Pancreas (tissue), 10 donors: ENCODE measurements at regions not wholly inside any gene's neighbourhood (a gene's known extent, or its start where the extent isn't known, plus 50 kb on each side); places are given as distances from the start of the nearest gene placed in this dataset.

Source experiments
- ATAC-seq, 4 donors: fragments of 200-7000 bp; cut with Tn5 transposase; one replicate each; pipeline versions ENCODE4 v1.8.0 to v1.9.1; 2020; ENCODE audit warnings: mild to moderate bottlenecking in 4 of 4, moderate library complexity in 4 of 4
- DNase-seq, 6 donors: peaks; one replicate each; pipeline ENCODE4 v3.0.0-alpha.2; 2020
- FAIRE-seq: peaks from 2 replicates; lab custom pipeline; 2012; peaks lifted over from hg19 to GRCh38; lab: Jason Lieb, UNC
- H3K27ac ChIP-seq, 4 donors: fragments of 200-600 bp; sonication (generic); 1 replicate in 3 of 4; 2 replicates in 1 of 4; pipeline versions ENCODE4 v1.5.0 to v1.8.0; 2020
- H3K27me3 ChIP-seq, 4 donors: fragments of 200-600 bp; one replicate each; pipeline ENCODE4 v1.8.0; 2021
- H3K36me3 ChIP-seq, 3 donors: fragments of 200-600 bp; sonication (generic) in 1 of 3; one replicate each; pipeline versions ENCODE4 v1.5.0 to v1.8.0; 2020 to 2021
- H3K4me1 ChIP-seq, 3 donors: fragments of 200-600 bp; one replicate each; pipeline ENCODE4 v1.8.0; 2021
- H3K4me3 ChIP-seq, 4 donors: fragments of 200-600 bp; sonication (generic) in 2 of 4; one replicate each; pipeline versions ENCODE4 v1.5.0 to v1.8.0; 2020 to 2021
- H3K9me3 ChIP-seq, 4 donors: fragments of 200-600 bp; one replicate each; pipeline ENCODE4 v1.8.0; 2021
- WGBS, 2 donors: extraction: QIAGEN DNeasy Blood & Tissue Kit; methylation state at CpG; one replicate each; pipeline ENCODE4 v1.1.7; 2013; 5-methylcytosine and 5-hydroxymethylcytosine counted together
- intact Hi-C, 3 donors: fragments of 100-400 bp; cut with DNase I; formaldehyde crosslinking; loops; one replicate each; pipeline versions ENCODE4 v1.11.1 to v1.14.2; 2022
- TF ChIP-seq, protein P1 (sequence below), 4 donors: fragments of 200-600 bp; sonication (generic) in 3 of 4; IDR thresholded peaks; one replicate each; pipeline versions ENCODE4 v1.5.0 to v1.8.0; 2021; ENCODE audit warnings: antibody characterized with exemption in 4 of 4
- donor health status: healthy with polysubstance abuse.
- donor health status: DM: no; HTN: no; CAD: no; lungs with moderate emphysema.
- donor health status: DM: no; HTN: no; CAD: no.
- donor health status: control.
- donor health status: control.
- donor health status: Bipolar disorder and iron deficiency.
- donor health status: DM: yes; HTN: yes; CAD: no.
- donor health status: DM: no; HTN: no; CAD: no.
- donor health status: DM: no; HTN: no; CAD: no.
- donor health status: DM: yes; HTN: yes; CAD: no.

DNA sequence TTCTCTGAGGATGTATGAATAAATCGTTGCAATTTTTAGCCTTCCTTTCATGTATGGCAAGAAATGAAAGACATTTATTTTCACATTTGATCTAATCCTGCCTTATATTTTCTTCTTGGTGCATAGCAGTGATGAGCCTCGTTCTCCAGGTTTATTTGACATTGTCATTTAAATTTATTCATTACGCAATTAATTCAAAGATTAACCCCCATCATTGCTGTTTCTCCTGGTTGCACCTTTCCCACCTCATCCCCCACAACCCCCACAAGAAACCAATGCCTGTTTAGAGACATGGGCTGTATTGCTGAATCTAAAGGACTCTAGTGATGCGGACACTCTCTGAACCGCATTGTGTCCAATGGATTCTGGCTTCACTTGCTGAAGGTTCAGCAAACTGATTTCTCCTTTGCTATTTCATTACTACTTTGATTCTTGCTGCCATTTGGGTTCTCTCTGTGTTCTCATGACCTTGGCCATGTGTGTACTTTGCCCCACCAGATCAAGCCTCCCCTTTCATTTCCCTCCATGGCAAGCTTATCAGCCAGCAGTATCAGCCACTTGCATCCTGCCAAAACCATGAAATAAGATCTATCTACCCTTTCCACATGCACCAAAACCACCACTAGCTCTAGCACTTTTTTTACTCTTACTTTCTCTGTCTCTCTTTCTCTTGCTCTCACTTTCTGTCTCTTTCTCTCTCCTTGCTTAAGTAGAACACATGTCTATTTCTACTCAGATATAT, 382.7 kb downstream of the GBE1 start:
- Histone ChIP-seq H3K9me3 (no peaks in the 10 kb centered on the region), H3K36me3 (no peaks in the 10 kb centered on the region), H3K4me3 (no peak overlapping the region), H3K4me1 (no peaks in the 10 kb centered on the region), H3K27me3 (no peaks in the 10 kb centered on the region), H3K27ac (no peak overlapping the region)
- ATAC-seq (no peak), DNase-seq (no peak), FAIRE-seq (no peak)
- TF ChIP-seq, protein P1, sequence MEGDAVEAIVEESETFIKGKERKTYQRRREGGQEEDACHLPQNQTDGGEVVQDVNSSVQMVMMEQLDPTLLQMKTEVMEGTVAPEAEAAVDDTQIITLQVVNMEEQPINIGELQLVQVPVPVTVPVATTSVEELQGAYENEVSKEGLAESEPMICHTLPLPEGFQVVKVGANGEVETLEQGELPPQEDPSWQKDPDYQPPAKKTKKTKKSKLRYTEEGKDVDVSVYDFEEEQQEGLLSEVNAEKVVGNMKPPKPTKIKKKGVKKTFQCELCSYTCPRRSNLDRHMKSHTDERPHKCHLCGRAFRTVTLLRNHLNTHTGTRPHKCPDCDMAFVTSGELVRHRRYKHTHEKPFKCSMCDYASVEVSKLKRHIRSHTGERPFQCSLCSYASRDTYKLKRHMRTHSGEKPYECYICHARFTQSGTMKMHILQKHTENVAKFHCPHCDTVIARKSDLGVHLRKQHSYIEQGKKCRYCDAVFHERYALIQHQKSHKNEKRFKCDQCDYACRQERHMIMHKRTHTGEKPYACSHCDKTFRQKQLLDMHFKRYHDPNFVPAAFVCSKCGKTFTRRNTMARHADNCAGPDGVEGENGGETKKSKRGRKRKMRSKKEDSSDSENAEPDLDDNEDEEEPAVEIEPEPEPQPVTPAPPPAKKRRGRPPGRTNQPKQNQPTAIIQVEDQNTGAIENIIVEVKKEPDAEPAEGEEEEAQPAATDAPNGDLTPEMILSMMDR (IDR thresholded peaks at IDR 0.05), result no peak
- WGBS, 2 donors, result 61 to 65% methylated on average over 5 of the region's 5 CpGs
- intact Hi-C loops, result no loop called here

DNA sequence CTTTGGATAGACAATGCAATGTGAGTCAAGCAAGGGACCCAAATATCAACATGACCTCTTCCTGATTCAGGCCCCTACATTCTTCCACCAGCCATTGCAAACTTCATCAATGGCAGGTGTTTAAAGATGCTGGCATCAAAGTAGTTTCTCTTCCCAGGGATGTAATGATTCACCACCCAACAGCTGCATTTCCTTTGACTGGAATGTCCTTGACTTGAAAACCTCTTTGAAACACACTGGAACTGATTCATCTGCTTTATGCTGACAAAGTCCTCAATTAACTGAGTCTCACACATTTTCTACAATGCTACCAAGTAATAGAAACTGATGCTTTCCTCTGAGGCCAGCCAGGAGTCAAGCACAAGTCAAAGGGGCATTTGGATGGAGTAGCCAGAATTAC, 385.5 kb downstream of the GBE1 start:
- H3K27ac ChIP-seq, result no peak overlapping the region
- H3K4me1 ChIP-seq, result no peaks in the 10 kb centered on the region
- intact Hi-C loops, result no loop called here
- ATAC-seq (no peak), FAIRE-seq (no peak), DNase-seq (no peak)
- H3K27me3 ChIP-seq, result no peaks in the 10 kb centered on the region
- TF ChIP-seq, protein P1 (IDR thresholded peaks at IDR 0.05), result no peak
- no peaks in the 10 kb centered on the region for H3K9me3 ChIP-seq
- no peak overlapping the region for H3K4me3 ChIP-seq
- no peaks in the 10 kb centered on the region for H3K36me3 ChIP-seq

DNA sequence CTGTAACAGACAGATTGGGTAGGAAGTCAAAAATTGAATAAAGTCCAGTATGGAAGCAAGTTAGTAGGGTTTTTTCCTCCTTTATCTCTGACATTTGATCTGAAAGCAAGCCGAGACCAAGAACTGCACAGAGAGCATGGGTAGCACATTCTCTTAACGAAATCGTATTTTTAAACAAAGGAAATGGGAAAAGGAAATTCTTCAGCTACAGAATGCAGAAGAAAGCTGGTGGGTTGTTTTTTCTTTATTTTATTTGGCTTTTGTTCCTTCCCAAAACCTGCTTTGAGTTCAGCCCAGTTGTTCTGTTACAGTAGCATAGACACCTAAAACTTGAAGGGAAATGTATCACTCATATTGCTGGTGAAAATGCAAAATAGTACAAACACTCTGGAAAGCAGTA, 397.0 kb downstream of the GBE1 start:
- Histone ChIP-seq H3K4me1 (no peaks in the 10 kb centered on the region), H3K9me3 (no peaks in the 10 kb centered on the region), H3K36me3 (no peaks in the 10 kb centered on the region), H3K4me3 (no peak overlapping the region), H3K27ac (no peak overlapping the region), H3K27me3 (no peaks in the 10 kb centered on the region)
- intact Hi-C loops, result no loop called here
- no peak for FAIRE-seq
- ATAC-seq, result no peak
- 37 to 65% methylated on average over 3 of the region's 3 CpGs for WGBS, 2 donors
- no peak for DNase-seq
- TF ChIP-seq, protein P1 (IDR thresholded peaks at IDR 0.05), result no peak

DNA sequence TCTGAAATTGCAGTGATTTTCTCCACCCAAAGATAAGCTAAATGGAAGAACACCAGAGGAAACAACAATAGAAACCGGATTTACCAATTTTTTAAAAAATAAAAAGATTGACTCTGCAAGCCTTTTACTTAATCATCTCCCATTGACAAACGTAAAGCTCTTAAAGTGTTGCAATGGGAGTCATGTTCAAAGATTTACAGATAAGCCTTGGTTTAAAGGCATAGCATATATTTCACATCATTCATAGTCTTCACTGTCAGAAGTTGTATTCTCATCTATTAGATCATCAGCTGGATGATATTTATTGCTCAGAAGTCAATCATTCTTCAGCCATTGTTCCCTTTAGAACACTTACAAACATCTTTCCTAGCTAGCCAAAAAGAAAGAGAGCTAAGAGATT, 397.6 kb downstream of the GBE1 start:
- TF ChIP-seq, protein P1 (IDR thresholded peaks at IDR 0.05), result no peak

DNA sequence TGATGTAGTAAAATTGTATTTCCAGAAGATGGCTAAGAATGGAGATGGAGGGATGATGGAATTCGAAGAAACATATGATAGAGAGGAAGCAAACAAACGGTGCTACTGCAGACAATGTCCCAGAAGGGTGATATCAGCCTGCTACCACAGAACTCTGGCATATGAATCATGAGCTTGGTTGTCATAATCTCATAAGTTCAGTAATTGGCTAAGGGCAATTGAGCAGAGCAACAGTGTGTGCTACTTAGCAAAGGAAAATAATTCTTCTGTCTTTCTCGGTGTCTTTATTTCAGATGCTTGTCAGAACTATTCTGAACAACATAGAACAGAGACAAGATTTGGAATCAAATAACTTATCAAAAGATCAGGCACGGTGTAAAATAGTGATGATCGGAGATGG, 407.3 kb downstream of the GBE1 start:
- ATAC-seq, result no peak
- Histone ChIP-seq H3K36me3 (no peaks in the 10 kb centered on the region), H3K4me1 (no peaks in the 10 kb centered on the region), H3K4me3 (no peak overlapping the region), H3K27ac (no peak overlapping the region), H3K9me3 (no peaks in the 10 kb centered on the region), H3K27me3 (no peaks in the 10 kb centered on the region)
- TF ChIP-seq, protein P1 (IDR thresholded peaks at IDR 0.05), result no peak
- no peak for DNase-seq
- FAIRE-seq, result no peak
- WGBS, 2 donors, result 67 to 74% methylated on average over 5 of the region's 5 CpGs
- intact Hi-C loops, result no loop called here

More for the DNA sequence above, 397.6 kb downstream of the GBE1 start:
- H3K36me3 ChIP-seq, result no peaks in the 10 kb centered on the region
- no peaks in the 10 kb centered on the region for H3K4me1 ChIP-seq
- H3K4me3 ChIP-seq, result no peak overlapping the region
- ATAC-seq, result no peak
- H3K27me3 ChIP-seq, result no peaks in the 10 kb centered on the region
- H3K9me3 ChIP-seq, result no peaks in the 10 kb centered on the region
- FAIRE-seq, result no peak
- no peak overlapping the region for H3K27ac ChIP-seq
- 25 to 28% methylated on average over 2 of the region's 2 CpGs for WGBS, 2 donors
- intact Hi-C loops, result no loop called here
- no peak for DNase-seq
